ENCODE measurements at regions not wholly inside any gene's neighbourhood (a gene's known extent, or its start where the extent isn't known, plus 50 kb on each side); places are given as distances from the start of the nearest gene placed in this dataset.
"Not testable (repeated sequence)": the region's sequence is repeated elsewhere in the genome, so short reads cannot be mapped to it uniquely, and the experiment has no call there.

GRCh38 chr5:119725291-119725690 is 95.9 kb downstream of the FAM170A start:
- not testable (repeated sequence) for H2AFZ ChIP-seq (ENCODE audit: insufficient read depth, low read length, poor library complexity); H2AK5ac ChIP-seq (ENCODE audit: low read length); H3K79me1 ChIP-seq (ENCODE audit: low read length)

GRCh38 chr5:119726544-119726943 is 97.2 kb downstream of the FAM170A start:
- Histone ChIP-seq H3K9ac (ENCODE audit: low read length) (no peak overlapping the region), H2BK5ac (ENCODE audit: low read depth, low read length, poor library complexity) (no peak overlapping the region), H3K4me3 (ENCODE audit: low read depth, low read length) (no peak overlapping the region), H3K79me1 (ENCODE audit: low read length) (no peaks in the 10 kb centered on the region), H4K91ac (ENCODE audit: low read depth, low read length) (no peak overlapping the region), H3K4me2 (ENCODE audit: low read length) (no peak overlapping the region), H3K9me3 (ENCODE audit: insufficient read depth, low read depth, low read length) (no peaks in the 10 kb centered on the region), H3K18ac (ENCODE audit: low read length) (no peak overlapping the region), H3K79me2 (ENCODE audit: control insufficient read depth, insufficient read depth, low read length, poor library complexity) (no peaks in the 10 kb centered on the region), H3K4me1 (ENCODE audit: control insufficient read depth in 1 of 2, insufficient read depth in 2 of 2, low read length in 2 of 2) (no peaks in the 10 kb centered on the region), H4K8ac (ENCODE audit: low read depth, low read length) (no peak overlapping the region), H3K36me3 (ENCODE audit: control insufficient read depth in 1 of 2, insufficient read depth in 2 of 2, low read length in 2 of 2) (no peaks in the 10 kb centered on the region), H3K14ac (ENCODE audit: low read length) (no peak overlapping the region), H2AK5ac (ENCODE audit: low read length) (no peak overlapping the region), H2BK12ac (ENCODE audit: low read length) (no peak overlapping the region), H3K23ac (ENCODE audit: low read length) (no peak overlapping the region), H3K27me3 (ENCODE audit: insufficient read depth, low read length) (no peaks in the 10 kb centered on the region), H3K27ac (ENCODE audit: low read depth, low read length) (no peak overlapping the region), H4K12ac (ENCODE audit: low read depth, low read length) (no peak overlapping the region), H3K4ac (ENCODE audit: low read depth, low read length) (no peak overlapping the region), H2AFZ (ENCODE audit: insufficient read depth, low read length, poor library complexity) (no peak overlapping the region), H2BK120ac (ENCODE audit: insufficient read depth, low read length, poor library complexity) (no peak overlapping the region)
- DNase-seq = no peak

More at GRCh38 chr5:119725291-119725690, 95.9 kb downstream of the FAM170A start:
- not testable (repeated sequence) for H3K23ac ChIP-seq (ENCODE audit: low read length); H3K4me3 ChIP-seq (ENCODE audit: low read depth, low read length); H3K79me2 ChIP-seq (ENCODE audit: control insufficient read depth, insufficient read depth, low read length, poor library complexity); H3K4me2 ChIP-seq (ENCODE audit: low read length); H4K8ac ChIP-seq (ENCODE audit: low read depth, low read length); H2BK120ac ChIP-seq (ENCODE audit: insufficient read depth, low read length, poor library complexity); H2BK5ac ChIP-seq (ENCODE audit: low read depth, low read length, poor library complexity); H4K91ac ChIP-seq (ENCODE audit: low read depth, low read length); H3K27me3 ChIP-seq (ENCODE audit: insufficient read depth, low read length); H3K36me3 ChIP-seq (ENCODE audit: control insufficient read depth in 1 of 2, insufficient read depth in 2 of 2, low read length in 2 of 2); H3K14ac ChIP-seq (ENCODE audit: low read length); H3K18ac ChIP-seq (ENCODE audit: low read length); H2BK12ac ChIP-seq (ENCODE audit: low read length); H3K9me3 ChIP-seq (ENCODE audit: insufficient read depth, low read depth, low read length); H3K9ac ChIP-seq (ENCODE audit: low read length); H4K12ac ChIP-seq (ENCODE audit: low read depth, low read length); H3K4ac ChIP-seq (ENCODE audit: low read depth, low read length); DNase-seq; H3K4me1 ChIP-seq (ENCODE audit: control insufficient read depth in 1 of 2, insufficient read depth in 2 of 2, low read length in 2 of 2); H3K27ac ChIP-seq (ENCODE audit: low read depth, low read length)
- no CpG with 5 or more reads among the region's 2 CpGs for WGBS (ENCODE audit: extremely low coverage, insufficient coverage, insufficient read length)

- H4K8ac ChIP-seq (ENCODE audit: low read depth, low read length) = no peak overlapping the region
- H3K4me1 ChIP-seq (ENCODE audit: control insufficient read depth in 1 of 2, insufficient read depth in 2 of 2, low read length in 2 of 2) = no peaks in the 10 kb centered on the region
- no peak overlapping the region for H2BK5ac ChIP-seq (ENCODE audit: low read depth, low read length, poor library complexity)
- no peaks in the 10 kb centered on the region for H3K79me2 ChIP-seq (ENCODE audit: control insufficient read depth, insufficient read depth, low read length, poor library complexity)
- no peak overlapping the region for H4K12ac ChIP-seq (ENCODE audit: low read depth, low read length)
- no peak overlapping the region for H4K91ac ChIP-seq (ENCODE audit: low read depth, low read length)
- no peaks in the 10 kb centered on the region for H3K36me3 ChIP-seq (ENCODE audit: control insufficient read depth in 1 of 2, insufficient read depth in 2 of 2, low read length in 2 of 2)
- H2AFZ ChIP-seq (ENCODE audit: insufficient read depth, low read length, poor library complexity) = no peak overlapping the region
- WGBS (ENCODE audit: extremely low coverage, insufficient coverage, insufficient read length) = no CpG with 5 or more reads among the region's 2 CpGs
- H3K23ac ChIP-seq (ENCODE audit: low read length) = no peak overlapping the region
- DNase-seq = no peak
- H3K27ac ChIP-seq (ENCODE audit: low read depth, low read length) = no peak overlapping the region
- H3K4ac ChIP-seq (ENCODE audit: low read depth, low read length) = no peak overlapping the region
- no peak overlapping the region for H3K18ac ChIP-seq (ENCODE audit: low read length)
- no peak overlapping the region for H2BK120ac ChIP-seq (ENCODE audit: insufficient read depth, low read length, poor library complexity)
- no peak overlapping the region for H3K9ac ChIP-seq (ENCODE audit: low read length)
- no peak overlapping the region for H3K4me3 ChIP-seq (ENCODE audit: low read depth, low read length)
- H2AK5ac ChIP-seq (ENCODE audit: low read length) = no peak overlapping the region
- no peak overlapping the region for H3K14ac ChIP-seq (ENCODE audit: low read length)
- H3K79me1 ChIP-seq (ENCODE audit: low read length) = no peaks in the 10 kb centered on the region
- no peaks in the 10 kb centered on the region for H3K9me3 ChIP-seq (ENCODE audit: insufficient read depth, low read depth, low read length)
- no peak overlapping the region for H3K4me2 ChIP-seq (ENCODE audit: low read length)
- H3K27me3 ChIP-seq (ENCODE audit: insufficient read depth, low read length) = no peaks in the 10 kb centered on the region
- H2BK12ac ChIP-seq (ENCODE audit: low read length) = no peak overlapping the region
Measured at GRCh38 chr5:119740225-119740624, 110.9 kb downstream of the FAM170A start.

- no peak overlapping the region for H3K4me3 ChIP-seq (ENCODE audit: low read depth, low read length)
- no peak overlapping the region for H3K4me2 ChIP-seq (ENCODE audit: low read length)
- no peak overlapping the region for H2AK5ac ChIP-seq (ENCODE audit: low read length)
- H2AFZ ChIP-seq (ENCODE audit: insufficient read depth, low read length, poor library complexity) = no peak overlapping the region
- no peak overlapping the region for H3K4ac ChIP-seq (ENCODE audit: low read depth, low read length)
- H3K27me3 ChIP-seq (ENCODE audit: insufficient read depth, low read length) = no peaks in the 10 kb centered on the region
- H3K18ac ChIP-seq (ENCODE audit: low read length) = no peak overlapping the region
- no peak overlapping the region for H3K14ac ChIP-seq (ENCODE audit: low read length)
- H4K12ac ChIP-seq (ENCODE audit: low read depth, low read length) = no peak overlapping the region
- H3K9me3 ChIP-seq (ENCODE audit: insufficient read depth, low read depth, low read length) = no peaks in the 10 kb centered on the region
- H3K23ac ChIP-seq (ENCODE audit: low read length) = no peak overlapping the region
- no peak overlapping the region for H2BK12ac ChIP-seq (ENCODE audit: low read length)
- no peak overlapping the region for H2BK5ac ChIP-seq (ENCODE audit: low read depth, low read length, poor library complexity)
- H4K91ac ChIP-seq (ENCODE audit: low read depth, low read length) = no peak overlapping the region
- H3K4me1 ChIP-seq (ENCODE audit: control insufficient read depth in 1 of 2, insufficient read depth in 2 of 2, low read length in 2 of 2) = no peaks in the 10 kb centered on the region
- no peak overlapping the region for H2BK120ac ChIP-seq (ENCODE audit: insufficient read depth, low read length, poor library complexity)
- no peaks in the 10 kb centered on the region for H3K79me1 ChIP-seq (ENCODE audit: low read length)
- H3K36me3 ChIP-seq (ENCODE audit: control insufficient read depth in 1 of 2, insufficient read depth in 2 of 2, low read length in 2 of 2) = no peaks in the 10 kb centered on the region
- H3K9ac ChIP-seq (ENCODE audit: low read length) = no peak overlapping the region
- no peaks in the 10 kb centered on the region for H3K79me2 ChIP-seq (ENCODE audit: control insufficient read depth, insufficient read depth, low read length, poor library complexity)
- no peak for DNase-seq
- H4K8ac ChIP-seq (ENCODE audit: low read depth, low read length) = no peak overlapping the region
- no peak overlapping the region for H3K27ac ChIP-seq (ENCODE audit: low read depth, low read length)
Measured at GRCh38 chr5:119741691-119742090, 112.3 kb downstream of the FAM170A start.

GRCh38 chr5:119742311-119742710 is 113.0 kb downstream of the FAM170A start:
- Histone ChIP-seq H2AK5ac (ENCODE audit: low read length) (no peak overlapping the region), H3K27ac (ENCODE audit: low read depth, low read length) (no peak overlapping the region), H2BK5ac (ENCODE audit: low read depth, low read length, poor library complexity) (no peak overlapping the region), H2BK12ac (ENCODE audit: low read length) (no peak overlapping the region), H3K79me1 (ENCODE audit: low read length) (no peaks in the 10 kb centered on the region), H3K14ac (ENCODE audit: low read length) (no peak overlapping the region), H3K4me2 (ENCODE audit: low read length) (no peak overlapping the region), H3K79me2 (ENCODE audit: control insufficient read depth, insufficient read depth, low read length, poor library complexity) (no peaks in the 10 kb centered on the region), H3K4ac (ENCODE audit: low read depth, low read length) (no peak overlapping the region), H2BK120ac (ENCODE audit: insufficient read depth, low read length, poor library complexity) (no peak overlapping the region), H3K4me3 (ENCODE audit: low read depth, low read length) (no peak overlapping the region), H3K4me1 (ENCODE audit: control insufficient read depth in 1 of 2, insufficient read depth in 2 of 2, low read length in 2 of 2) (no peaks in the 10 kb centered on the region), H3K18ac (ENCODE audit: low read length) (no peak overlapping the region), H3K9me3 (ENCODE audit: insufficient read depth, low read depth, low read length) (no peaks in the 10 kb centered on the region), H3K9ac (ENCODE audit: low read length) (no peak overlapping the region), H2AFZ (ENCODE audit: insufficient read depth, low read length, poor library complexity) (no peak overlapping the region), H3K23ac (ENCODE audit: low read length) (no peak overlapping the region), H3K36me3 (ENCODE audit: control insufficient read depth in 1 of 2, insufficient read depth in 2 of 2, low read length in 2 of 2) (no peaks in the 10 kb centered on the region), H4K91ac (ENCODE audit: low read depth, low read length) (no peak overlapping the region), H4K12ac (ENCODE audit: low read depth, low read length) (no peak overlapping the region), H4K8ac (ENCODE audit: low read depth, low read length) (no peak overlapping the region), H3K27me3 (ENCODE audit: insufficient read depth, low read length) (no peaks in the 10 kb centered on the region)
- no CpG with 5 or more reads among the region's 4 CpGs for WGBS (ENCODE audit: extremely low coverage, insufficient coverage, insufficient read length)
- DNase-seq = no peak

Measured in trophoblast cell (in vitro differentiated cells and primary cell).